Hepatocyte (in vitro differentiated cells): ENCODE measurements at regions not wholly inside any gene's neighbourhood (a gene's known extent, or its start where the extent isn't known, plus 50 kb on each side); places are given as distances from the start of the nearest gene placed in this dataset.

ENCODE experiments used
- EZH2 ChIP-seq: fragments of 200-600 bp; sonication (generic); IDR thresholded peaks from 2 replicates; pipeline ENCODE4 v1.6.1; 2016; ENCODE audit warnings: antibody characterized with exemption, mild to moderate bottlenecking, borderline replicate concordance
- EZH2phosphoT487 ChIP-seq: fragments of 200-600 bp; sonication (generic); IDR thresholded peaks from one replicate; pipeline ENCODE4 v1.6.1; 2018; ENCODE audit warnings: antibody characterized with exemption, mild to moderate bottlenecking, low read depth, moderate library complexity; ENCODE audit not compliant: unreplicated experiment, severe bottlenecking
- TF ChIP-seq, protein P1 (sequence below): fragments of 200-600 bp; sonication (generic); IDR thresholded peaks from 2 replicates; pipeline ENCODE4 v1.5.1; 2016; ENCODE audit warnings: antibody characterized with exemption, mild to moderate bottlenecking; ENCODE audit not compliant: poor library complexity

DNA sequence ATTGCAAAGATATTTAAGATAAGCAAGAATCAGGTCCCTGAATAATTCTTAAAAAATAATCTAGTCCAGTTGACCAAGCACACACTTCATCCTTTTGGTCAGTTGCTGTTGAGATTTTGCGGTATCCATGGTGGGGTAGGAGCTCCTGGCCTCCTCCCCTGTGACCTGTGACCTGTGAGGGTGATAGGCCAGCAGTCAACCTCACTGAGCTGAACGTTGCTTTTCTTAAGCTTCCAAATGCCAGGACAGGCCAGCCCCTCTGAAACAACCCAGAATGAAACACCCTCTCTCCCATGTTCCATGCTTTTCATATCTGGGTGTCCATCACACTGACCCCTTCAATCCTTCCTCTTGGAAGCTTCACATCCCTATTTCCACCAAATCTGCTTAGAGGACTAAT is 164.9 kb downstream of the THBS2 start:
- TF ChIP-seq, protein P1, sequence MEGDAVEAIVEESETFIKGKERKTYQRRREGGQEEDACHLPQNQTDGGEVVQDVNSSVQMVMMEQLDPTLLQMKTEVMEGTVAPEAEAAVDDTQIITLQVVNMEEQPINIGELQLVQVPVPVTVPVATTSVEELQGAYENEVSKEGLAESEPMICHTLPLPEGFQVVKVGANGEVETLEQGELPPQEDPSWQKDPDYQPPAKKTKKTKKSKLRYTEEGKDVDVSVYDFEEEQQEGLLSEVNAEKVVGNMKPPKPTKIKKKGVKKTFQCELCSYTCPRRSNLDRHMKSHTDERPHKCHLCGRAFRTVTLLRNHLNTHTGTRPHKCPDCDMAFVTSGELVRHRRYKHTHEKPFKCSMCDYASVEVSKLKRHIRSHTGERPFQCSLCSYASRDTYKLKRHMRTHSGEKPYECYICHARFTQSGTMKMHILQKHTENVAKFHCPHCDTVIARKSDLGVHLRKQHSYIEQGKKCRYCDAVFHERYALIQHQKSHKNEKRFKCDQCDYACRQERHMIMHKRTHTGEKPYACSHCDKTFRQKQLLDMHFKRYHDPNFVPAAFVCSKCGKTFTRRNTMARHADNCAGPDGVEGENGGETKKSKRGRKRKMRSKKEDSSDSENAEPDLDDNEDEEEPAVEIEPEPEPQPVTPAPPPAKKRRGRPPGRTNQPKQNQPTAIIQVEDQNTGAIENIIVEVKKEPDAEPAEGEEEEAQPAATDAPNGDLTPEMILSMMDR, result no peak
- no peak for TF ChIP-seq EZH2
- no peak for TF ChIP-seq EZH2phosphoT487
